ENCODE measurements at regions not wholly inside any gene's neighbourhood (a gene's known extent, or its start where the extent isn't known, plus 50 kb on each side); places are given as distances from the start of the nearest gene placed in this dataset.

DNA sequence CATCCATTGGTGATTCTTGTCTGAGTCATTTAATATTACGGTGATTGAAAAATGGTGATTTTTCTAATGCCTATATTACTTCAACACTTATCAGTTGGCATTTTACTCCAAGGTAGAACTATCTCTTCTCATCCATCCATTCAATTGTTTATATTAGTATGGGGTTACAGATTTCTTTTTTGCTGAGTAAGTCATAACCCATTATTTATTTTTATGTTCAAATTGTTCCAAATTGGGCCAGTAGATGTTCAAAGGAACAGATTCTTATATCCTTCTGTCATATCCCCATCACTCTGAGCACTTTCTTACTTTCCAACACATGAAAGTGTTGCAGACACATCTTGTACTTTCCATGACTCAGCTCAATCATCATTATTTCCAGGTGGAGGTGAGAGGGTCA is 466.8 kb upstream of the CAMK1G start:
- TF ChIP-seq CEBPB (IDR thresholded peaks at IDR 0.05) (no peak), RAD21 (IDR thresholded peaks at IDR 0.05; ENCODE audit: low read depth) (no peak), TCF12 (IDR thresholded peaks at IDR 0.05; ENCODE audit: low read depth) (no peak), EP300 (IDR thresholded peaks at IDR 0.05; ENCODE audit: borderline replicate concordance) (no peak), EGR1 (IDR thresholded peaks at IDR 0.05) (no peak), CREB1 (IDR thresholded peaks at IDR 0.05; ENCODE audit: low read depth) (no peak), MAX (IDR thresholded peaks at IDR 0.05) (no peak), USF1 (IDR thresholded peaks at IDR 0.05) (no peak), NFIC (IDR thresholded peaks at IDR 0.05) (no peak)

Data from Ishikawa (cell line).